ENCODE measurements at regions not wholly inside any gene's neighbourhood (a gene's known extent, or its start where the extent isn't known, plus 50 kb on each side); places are given as distances from the start of the nearest gene placed in this dataset.
"Not testable (repeated sequence)": the region's sequence is repeated elsewhere in the genome, so short reads cannot be mapped to it uniquely, and the experiment has no call there.

GRCh38 chr13:83825676-83826075 lies 56.6 kb downstream of the SLITRK1 start:
- no peak for DNase-seq

- DNase-seq, result no peak
These were observed 57.7 kb downstream of the SLITRK1 start for GRCh38 chr13:83824560-83824959.

GRCh38 chr13:83824120-83824519 lies 58.2 kb downstream of the SLITRK1 start:
- DNase-seq, result no peak

GRCh38 chr13:83819611-83820010 lies 62.7 kb downstream of the SLITRK1 start:
- no peak for DNase-seq

GRCh38 chr13:83819156-83819555 lies 63.1 kb downstream of the SLITRK1 start:
- DNase-seq, result no peak

GRCh38 chr13:83816081-83816480 lies 66.2 kb downstream of the SLITRK1 start:
- DNase-seq, result no peak

- DNase-seq, result no peak
These were observed 66.7 kb downstream of the SLITRK1 start for GRCh38 chr13:83815598-83815997.

GRCh38 chr13:83810136-83810535 lies 72.1 kb downstream of the SLITRK1 start:
- DNase-seq, result no peak

GRCh38 chr13:83804356-83804962 lies 77.8 kb downstream of the SLITRK1 start:
- DNase-seq, result no peak

GRCh38 chr13:83798731-83799130 lies 83.5 kb downstream of the SLITRK1 start:
- DNase-seq, result no peak

- no peak for DNase-seq
These were observed 85.9 kb downstream of the SLITRK1 start for GRCh38 chr13:83796364-83796763.

GRCh38 chr13:83794583-83794982 lies 87.7 kb downstream of the SLITRK1 start:
- DNase-seq, result no peak

- no peak for DNase-seq
These were observed 102.0 kb downstream of the SLITRK1 start for GRCh38 chr13:83780227-83780626.

- DNase-seq, result no peak
These were observed 108.3 kb downstream of the SLITRK1 start for GRCh38 chr13:83773961-83774360.

GRCh38 chr13:83765796-83766195 lies 116.5 kb downstream of the SLITRK1 start:
- DNase-seq, result no peak

GRCh38 chr13:83761631-83762030 lies 120.6 kb downstream of the SLITRK1 start:
- no peak for DNase-seq

GRCh38 chr13:83755210-83755609 lies 127.1 kb downstream of the SLITRK1 start:
- DNase-seq, result not testable (repeated sequence)

- no peak for DNase-seq
These were observed 128.2 kb downstream of the SLITRK1 start for GRCh38 chr13:83753912-83754624.

GRCh38 chr13:83752141-83752540 lies 130.1 kb downstream of the SLITRK1 start:
- DNase-seq, result no peak

- no peak for DNase-seq
These were observed 141.7 kb downstream of the SLITRK1 start for GRCh38 chr13:83740622-83741021.

GRCh38 chr13:83738407-83738806 lies 143.9 kb downstream of the SLITRK1 start:
- no peak for DNase-seq

GRCh38 chr13:83733293-83733692 lies 149.0 kb downstream of the SLITRK1 start:
- no peak for DNase-seq

GRCh38 chr13:83732755-83733154 lies 149.5 kb downstream of the SLITRK1 start:
- no peak for DNase-seq

GRCh38 chr13:83731113-83731512 lies 151.2 kb downstream of the SLITRK1 start:
- no peak for DNase-seq

GRCh38 chr13:83730674-83731073 lies 151.6 kb downstream of the SLITRK1 start:
- no peak for DNase-seq
